A673 (cell line): ENCODE measurements at regions not wholly inside any gene's neighbourhood (a gene's known extent, or its start where the extent isn't known, plus 50 kb on each side); places are given as distances from the start of the nearest gene placed in this dataset.
"Not testable (repeated sequence)": the region's sequence is repeated elsewhere in the genome, so short reads cannot be mapped to it uniquely, and the experiment has no call there.

ENCODE experiments used
- CTCF ChIP-seq: fragments of 300-800, 200-600 bp; sonication (generic); conservative IDR thresholded peaks from 2 replicates; pipeline ENCODE4 v1.5.1; 2017; ENCODE audit warnings: low read depth, mild to moderate bottlenecking, antibody characterized with exemption, low read length, moderate library complexity, mixed read lengths
- EZH2 ChIP-seq: fragments of 200-600 bp; sonication (generic); IDR thresholded peaks from 2 replicates; pipeline ENCODE4 v1.6.1; 2017; ENCODE audit warnings: borderline replicate concordance, low read depth, mild to moderate bottlenecking, mixed read lengths, antibody characterized with exemption, low read length; ENCODE audit not compliant: poor library complexity, severe bottlenecking

DNA sequence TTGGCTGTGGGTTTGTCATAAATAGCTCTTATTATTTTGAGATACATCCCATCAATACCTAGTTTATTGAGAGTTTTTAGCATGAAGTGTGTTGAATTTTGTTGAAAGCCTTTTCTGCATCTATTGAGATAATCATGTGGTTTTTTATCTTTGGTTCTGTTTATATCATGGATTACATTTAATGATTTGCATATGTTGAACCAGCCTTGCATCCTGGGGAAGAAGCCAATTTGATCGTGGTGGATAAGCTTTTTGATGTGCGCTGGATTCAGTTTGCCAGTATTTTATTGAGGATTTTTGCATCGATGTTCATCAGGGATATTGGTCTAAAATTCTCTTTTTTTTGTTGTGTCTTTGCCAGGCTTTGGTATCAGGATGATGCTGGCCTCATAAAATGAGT is 51.5 kb upstream of the CACNA1D start:
- not testable (repeated sequence) for TF ChIP-seq CTCF, EZH2
